ENCODE measurements at regions not wholly inside any gene's neighbourhood (a gene's known extent, or its start where the extent isn't known, plus 50 kb on each side); places are given as distances from the start of the nearest gene placed in this dataset.

- 89 to 90% methylated on average over 1 of the region's 1 CpG for WGBS, 2 donors
- Histone ChIP-seq H3K9me3 (no peaks in the 10 kb centered on the region), H3K27me3 (no peaks in the 10 kb centered on the region), H3K4me1 (no peaks in the 10 kb centered on the region), H3K27ac (no peak overlapping the region), H3K36me3 (ENCODE audit: low read depth, missing control alignments) (no peaks in the 10 kb centered on the region), H3K4me3 (no peak overlapping the region)
- intact Hi-C loops (cut with DNase I; ENCODE audit: low total_unique reads) = no loop called here
- TF ChIP-seq CTCF (IDR thresholded peaks at IDR 0.05) (no peak), POLR2A (IDR thresholded peaks at IDR 0.05) (no peak)
- DNase-seq = no peak
Observed at GRCh38 chr5:45042283-45042682, 233.5 kb downstream of the MRPS30 start.

DNA sequence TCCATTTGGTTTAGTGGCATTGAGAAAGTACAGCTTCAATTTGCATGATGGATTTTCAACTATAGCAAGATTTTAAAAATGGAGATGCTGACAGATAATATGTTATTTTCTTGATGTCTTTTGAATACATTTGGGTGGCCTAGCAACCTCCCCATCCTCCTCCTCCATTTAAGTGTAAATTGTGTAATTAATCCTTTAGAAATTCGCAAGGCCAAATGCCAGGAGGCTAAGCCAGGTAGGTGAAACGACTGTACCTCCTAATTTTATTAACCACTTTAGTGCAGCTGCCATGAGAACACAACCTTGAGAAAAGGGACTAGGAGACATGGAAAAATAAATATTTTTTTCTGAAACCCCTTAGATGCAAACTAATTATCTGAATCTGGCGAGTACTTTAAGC, 248.8 kb downstream of the MRPS30 start:
- intact Hi-C loops (cut with DNase I; ENCODE audit: low total_unique reads) = no loop called here
- no peak for DNase-seq
- no peaks in the 10 kb centered on the region for H3K9me3 ChIP-seq
- no peaks in the 10 kb centered on the region for H3K27me3 ChIP-seq
- H3K27ac ChIP-seq = no peak overlapping the region
- 51 to 65% methylated on average over 3 of the region's 3 CpGs for WGBS, 2 donors
- no peaks in the 10 kb centered on the region for H3K4me1 ChIP-seq
- no peaks in the 10 kb centered on the region for H3K36me3 ChIP-seq (ENCODE audit: low read depth, missing control alignments)
- no peak for TF ChIP-seq POLR2A (IDR thresholded peaks at IDR 0.05)
- no peak for TF ChIP-seq CTCF (IDR thresholded peaks at IDR 0.05)
- H3K4me3 ChIP-seq = no peak overlapping the region

- no peak overlapping the region for H3K4me3 ChIP-seq
- no peak for DNase-seq
- TF ChIP-seq POLR2A (IDR thresholded peaks at IDR 0.05) = no peak
- no peak for TF ChIP-seq CTCF (IDR thresholded peaks at IDR 0.05)
- WGBS, 2 donors = 69 to 76% methylated on average over 2 of the region's 2 CpGs
- H3K27ac ChIP-seq = no peak overlapping the region
- no peaks in the 10 kb centered on the region for H3K27me3 ChIP-seq
- no peaks in the 10 kb centered on the region for H3K9me3 ChIP-seq
- no peaks in the 10 kb centered on the region for H3K36me3 ChIP-seq (ENCODE audit: low read depth, missing control alignments)
- H3K4me1 ChIP-seq = no peaks in the 10 kb centered on the region
- intact Hi-C loops (cut with DNase I; ENCODE audit: low total_unique reads) = no loop called here
Observed at GRCh38 chr5:45060724-45061123, 252.0 kb downstream of the MRPS30 start.

- intact Hi-C loops (cut with DNase I; ENCODE audit: low total_unique reads) = no loop called here
- H3K27me3 ChIP-seq = no peaks in the 10 kb centered on the region
- no peak overlapping the region for H3K27ac ChIP-seq
- TF ChIP-seq POLR2A (IDR thresholded peaks at IDR 0.05) = no peak
- no peak for TF ChIP-seq CTCF (IDR thresholded peaks at IDR 0.05)
- no peaks in the 10 kb centered on the region for H3K4me1 ChIP-seq
- H3K36me3 ChIP-seq (ENCODE audit: low read depth, missing control alignments) = no peaks in the 10 kb centered on the region
- H3K9me3 ChIP-seq = no peaks in the 10 kb centered on the region
- DNase-seq = no peak
- no peak overlapping the region for H3K4me3 ChIP-seq
Observed at GRCh38 chr5:45062044-45062443, 253.3 kb downstream of the MRPS30 start.

- no peak for DNase-seq
- H3K4me3 ChIP-seq = no peak overlapping the region
- no peaks in the 10 kb centered on the region for H3K36me3 ChIP-seq (ENCODE audit: low read depth, missing control alignments)
- no peaks in the 10 kb centered on the region for H3K9me3 ChIP-seq
- no peak overlapping the region for H3K27ac ChIP-seq
- intact Hi-C loops (cut with DNase I; ENCODE audit: low total_unique reads) = no loop called here
- H3K27me3 ChIP-seq = no peaks in the 10 kb centered on the region
- H3K4me1 ChIP-seq = no peaks in the 10 kb centered on the region
- 78 to 88% methylated on average over 2 of the region's 2 CpGs for WGBS, 2 donors
- TF ChIP-seq POLR2A (IDR thresholded peaks at IDR 0.05) = no peak
- TF ChIP-seq CTCF (IDR thresholded peaks at IDR 0.05) = no peak
Observed at GRCh38 chr5:45081082-45081481, 272.3 kb downstream of the MRPS30 start.
